PC-3 (cell line): ENCODE measurements at regions not wholly inside any gene's neighbourhood (a gene's known extent, or its start where the extent isn't known, plus 50 kb on each side); places are given as distances from the start of the nearest gene placed in this dataset.

Experiments used
- ATAC-seq: fragments of 200-7000 bp; cut with Tn5 transposase; 2 replicates; pipeline ENCODE4 v1.9.1; 2020; ENCODE audit warnings: mild to moderate bottlenecking, moderate library complexity
- BruUV-seq: library from RNA; stranded (reverse); fragments of 400-500 nt; replicated peaks from 2 replicates; lab custom pipeline; 2021; lab: Mats Ljungman, UMichigan
- CTCF ChIA-PET: fragments of 300-600 bp; sonication (Branson Sonifier 250); formaldehyde crosslinking; loops from one replicate; lab custom pipeline; 2022; ENCODE audit warnings: antibody characterized with exemption; lab: Charles Lee
- POLR2A ChIA-PET: fragments of 300-600 bp; sonication (Branson Sonifier 250); formaldehyde crosslinking; loops from one replicate; lab custom pipeline; 2022; ENCODE audit warnings: antibody characterized with exemption; ENCODE audit not compliant: unreplicated experiment; lab: Charles Lee
- DNase-seq: peaks from one replicate; pipeline ENCODE4 v3.0.0-alpha.2; 2015
- H2AFZ ChIP-seq: fragments of 300-600 bp; sonication (generic); 2 replicates; pipeline ENCODE4 v1.6.0; 2016; ENCODE audit warnings: antibody characterized with exemption, low read length
- H3F3A ChIP-seq: fragments of 300-600 bp; sonication (generic); one replicate; pipeline ENCODE4 v1.6.0; 2017; ENCODE audit warnings: antibody characterized with exemption, low read length, control low read depth, mild to moderate bottlenecking; ENCODE audit not compliant: unreplicated experiment
- H3K27ac ChIP-seq: fragments of 300-600 bp; sonication (generic); 2 replicates; pipeline ENCODE4 v1.5.1; 2016; ENCODE audit warnings: mild to moderate bottlenecking, low read length
- H3K27me3 ChIP-seq: fragments of 300-600 bp; sonication (generic); 2 replicates; pipeline ENCODE4 v1.6.1; 2016; ENCODE audit warnings: low read length, mixed read lengths
- H3K36me3 ChIP-seq: fragments of 300-600 bp; sonication (generic); 2 replicates; pipeline ENCODE4 v1.6.1; 2016; ENCODE audit warnings: low read depth, mixed run types, low read length, mixed read lengths
- H3K4me1 ChIP-seq: fragments of 300-600 bp; sonication (generic); 2 replicates; pipeline ENCODE4 v1.5.1; 2016; ENCODE audit warnings: low read length; ENCODE audit not compliant: insufficient read depth
- H3K4me2 ChIP-seq: fragments of 300-600 bp; sonication (generic); 2 replicates; pipeline ENCODE4 v1.6.0; 2016; ENCODE audit warnings: low read length
- H3K4me3 ChIP-seq: fragments of 300-600 bp; sonication (generic); 2 replicates; pipeline ENCODE4 v1.5.1; 2016; ENCODE audit warnings: mild to moderate bottlenecking, low read length, mixed read lengths
- H3K79me2 ChIP-seq: fragments of 300-600 bp; sonication (generic); 2 replicates; pipeline ENCODE4 v1.6.1; 2017; ENCODE audit warnings: low read length, mixed read lengths
- H3K9ac ChIP-seq: fragments of 300-600 bp; sonication (generic); 2 replicates; pipeline ENCODE4 v1.6.0; 2016; ENCODE audit warnings: mild to moderate bottlenecking, low read length
- H3K9me2 ChIP-seq: fragments of 300-600 bp; sonication (generic); replicated peaks from 2 replicates; pipeline ENCODE4 v1.6.1; 2016; ENCODE audit warnings: mixed run types, low read length, mixed read lengths
- H3K9me3 ChIP-seq: fragments of 300-600 bp; sonication (generic); 2 replicates; pipeline ENCODE4 v1.6.1; 2016; ENCODE audit warnings: low read length, mixed read lengths
- H4K20me1 ChIP-seq: fragments of 300-600 bp; sonication (generic); 2 replicates; pipeline ENCODE4 v1.6.1; 2016; ENCODE audit warnings: low read length, mixed read lengths
- CTCF ChIP-seq: fragments of 300-600 bp; sonication (generic); conservative IDR thresholded peaks from 2 replicates; pipeline ENCODE4 v1.5.1; 2017; ENCODE audit warnings: antibody characterized with exemption, low read depth, mild to moderate bottlenecking, low read length
- EZH2 ChIP-seq: fragments of 300-600 bp; sonication (generic); IDR thresholded peaks from one replicate; pipeline ENCODE4 v1.6.1; 2017; ENCODE audit warnings: antibody characterized with exemption, mild to moderate bottlenecking, low read length; ENCODE audit not compliant: unreplicated experiment
- EZH2phosphoT487 ChIP-seq: fragments of 300-600 bp; sonication (generic); IDR thresholded peaks from 2 replicates; pipeline ENCODE4 v1.6.1; 2018; ENCODE audit warnings: mild to moderate bottlenecking, antibody characterized with exemption, low read length, borderline replicate concordance
- intact Hi-C: fragments of 100-400 bp; cut with micrococcal nuclease; formaldehyde crosslinking; loops from 2 replicates; pipeline ENCODE4 v1.9.0; 2023

- Histone ChIP-seq H3K4me1 (peaks cover 6% of the 10 kb centered on the region; the same call in 1 of the 2 replicates), H4K20me1 (0 out of 2 replicates have a peak, but pooled peaks cover 5% of the 10 kb centered on the region), H3K27ac (peak overlapping the region; percentile 63), H3K36me3 (no peaks in the 10 kb centered on the region), H3K9me2 (no peaks in the 10 kb centered on the region), H3F3A (peaks cover 14% of the 10 kb centered on the region), H3K9ac (peak overlapping the region; percentile 78), H2AFZ (no peak overlapping the region), H3K4me2 (peak overlapping the region; percentile 94), H3K27me3 (no peaks in the 10 kb centered on the region), H3K9me3 (no peaks in the 10 kb centered on the region), H3K4me3 (peak overlapping the region; percentile 86), H3K79me2 (no peaks in the 10 kb centered on the region)
- peak; percentile 49 for ATAC-seq
- TF ChIP-seq CTCF, result peak; percentile 35; the same call in 1 of the 2 replicates
- no peak for TF ChIP-seq EZH2
- BruUV-seq, result TSS peak; percentile 98
- intact Hi-C loops, result loop anchor here (1.0 to 5.0 kb wide), 10 partner anchors 13 to 1605 kb away; partner anchors contain the start of gene HMGN4
- ChIA-PET POLR2A (interaction anchor here (0.5 to 3.0 kb wide), 27 partner anchors 10 to 1621 kb away, joined by 3 to 72 read pairs (median 5); a partner anchor contains a TSS), CTCF (interaction anchor here (0.5 to 1.4 kb wide), 5 partner anchors 9 to 379 kb away, joined by 3 to 4 read pairs (median 3); a partner anchor contains a TSS)
- DNase-seq, result no peak
Measured at GRCh38 chr6:26216886-26217713, 129.9 kb downstream of the HFE start.

GRCh38 chr6:26217714-26218075 lies 130.5 kb downstream of the HFE start:
- H2AFZ ChIP-seq, result no peak overlapping the region
- no peaks in the 10 kb centered on the region for H3K79me2 ChIP-seq
- H3K4me1 ChIP-seq, result peaks cover 11% of the 10 kb centered on the region
- H3K9me3 ChIP-seq, result no peaks in the 10 kb centered on the region
- ChIA-PET POLR2A (interaction anchor here (0.6 to 3.0 kb wide), 7 partner anchors 17 to 96 kb away, joined by 3 to 72 read pairs (median 34); a partner anchor contains a TSS), CTCF (no interaction called here)
- BruUV-seq, result no TSS peak
- H3K36me3 ChIP-seq, result no peaks in the 10 kb centered on the region
- H4K20me1 ChIP-seq, result 0 out of 2 replicates have a peak, but pooled peaks cover 5% of the 10 kb centered on the region
- no peaks in the 10 kb centered on the region for H3K27me3 ChIP-seq
- DNase-seq (peak; percentile 59), ATAC-seq (no peak)
- peak overlapping the region; percentile 78 for H3K9ac ChIP-seq
- peak overlapping the region; percentile 86 for H3K4me3 ChIP-seq
- H3K4me2 ChIP-seq, result peak overlapping the region; percentile 94
- H3K27ac ChIP-seq, result peak overlapping the region; percentile 63
- TF ChIP-seq EZH2 (no peak), CTCF (no peak), EZH2phosphoT487 (no peak)
- H3F3A ChIP-seq, result peaks cover 14% of the 10 kb centered on the region
- no peaks in the 10 kb centered on the region for H3K9me2 ChIP-seq
- intact Hi-C loops, result loop anchor here (1.0 to 5.0 kb wide), 6 partner anchors 16 to 1605 kb away; partner anchors contain the start of gene HMGN4
